ENCODE measurements at regions not wholly inside any gene's neighbourhood (a gene's known extent, or its start where the extent isn't known, plus 50 kb on each side); places are given as distances from the start of the nearest gene placed in this dataset.

DNA sequence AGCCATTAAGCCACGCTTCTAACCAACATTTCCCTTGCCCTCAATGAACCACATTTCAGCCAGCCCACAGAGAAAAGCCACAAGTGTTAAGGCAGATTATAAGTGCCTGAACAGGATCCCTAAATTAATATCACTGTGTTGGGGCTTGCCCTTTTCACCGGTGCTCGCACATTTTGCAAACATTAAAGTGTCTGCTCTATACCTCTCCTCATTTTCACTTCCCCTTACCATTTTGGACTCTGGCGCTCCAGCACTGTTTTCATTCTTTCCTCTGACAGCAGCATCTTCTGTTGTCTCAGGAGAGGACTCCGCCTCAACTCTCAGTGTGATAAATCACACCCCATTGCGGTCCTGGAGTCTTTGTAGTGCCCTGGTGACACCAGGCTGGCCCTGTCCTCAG is 274.2 kb downstream of the BAMBI start (continued):
- TF ChIP-seq ELF1 (IDR thresholded peaks at IDR 0.05; ENCODE audit: borderline replicate concordance, low read depth) (no peak), JUND (IDR thresholded peaks at IDR 0.05) (no peak), YY1 (IDR thresholded peaks at IDR 0.05; ENCODE audit: extremely low read depth, insufficient replicate concordance, low read depth, low read length) (no peak), ZNF274 (IDR thresholded peaks at IDR 0.05; ENCODE audit: low read depth, low read length) (no peak), POLR2A (IDR thresholded peaks at IDR 0.05; ENCODE audit: borderline replicate concordance, extremely low read depth, insufficient read depth, insufficient read length) (no peak), ATF3 (IDR thresholded peaks at IDR 0.05) (no peak), POLR2AphosphoS5 (IDR thresholded peaks at IDR 0.05; ENCODE audit: low read depth, low read length) (no peak), SP1 (IDR thresholded peaks at IDR 0.05; ENCODE audit: low read depth) (no peak), SRF (IDR thresholded peaks at IDR 0.05; ENCODE audit: low read depth) (no peak), ZFX (IDR thresholded peaks at IDR 0.05) (no peak)
- TF ChIP-seq, protein P1, sequence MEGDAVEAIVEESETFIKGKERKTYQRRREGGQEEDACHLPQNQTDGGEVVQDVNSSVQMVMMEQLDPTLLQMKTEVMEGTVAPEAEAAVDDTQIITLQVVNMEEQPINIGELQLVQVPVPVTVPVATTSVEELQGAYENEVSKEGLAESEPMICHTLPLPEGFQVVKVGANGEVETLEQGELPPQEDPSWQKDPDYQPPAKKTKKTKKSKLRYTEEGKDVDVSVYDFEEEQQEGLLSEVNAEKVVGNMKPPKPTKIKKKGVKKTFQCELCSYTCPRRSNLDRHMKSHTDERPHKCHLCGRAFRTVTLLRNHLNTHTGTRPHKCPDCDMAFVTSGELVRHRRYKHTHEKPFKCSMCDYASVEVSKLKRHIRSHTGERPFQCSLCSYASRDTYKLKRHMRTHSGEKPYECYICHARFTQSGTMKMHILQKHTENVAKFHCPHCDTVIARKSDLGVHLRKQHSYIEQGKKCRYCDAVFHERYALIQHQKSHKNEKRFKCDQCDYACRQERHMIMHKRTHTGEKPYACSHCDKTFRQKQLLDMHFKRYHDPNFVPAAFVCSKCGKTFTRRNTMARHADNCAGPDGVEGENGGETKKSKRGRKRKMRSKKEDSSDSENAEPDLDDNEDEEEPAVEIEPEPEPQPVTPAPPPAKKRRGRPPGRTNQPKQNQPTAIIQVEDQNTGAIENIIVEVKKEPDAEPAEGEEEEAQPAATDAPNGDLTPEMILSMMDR (IDR thresholded peaks at IDR 0.05 in 2 of 3, conservative IDR thresholded peaks at IDR 0.05 in 1 of 3; ENCODE audit: borderline replicate concordance in 1 of 3, insufficient read depth in 1 of 3, low read depth in 2 of 3, low read length in 2 of 3), result no peak

GRCh38 chr10:28952523-28952922 is 275.2 kb downstream of the BAMBI start:
- Histone ChIP-seq H3K4me2 (ENCODE audit: low read length) (no peak overlapping the region), H4K20me1 (ENCODE audit: insufficient read depth) (no peaks in the 10 kb centered on the region), H3K9me2 (ENCODE audit: insufficient read depth) (no peaks in the 10 kb centered on the region), H3K9ac (ENCODE audit: low read length) (no peak overlapping the region), H3K36me3 (ENCODE audit: control insufficient read depth in 1 of 2, insufficient read depth in 2 of 2, low read length in 2 of 2) (no peaks in the 10 kb centered on the region), H3K4me1 (ENCODE audit: control insufficient read depth in 1 of 2, insufficient read depth in 2 of 2, low read length in 2 of 2) (no peaks in the 10 kb centered on the region), H3K79me2 (ENCODE audit: insufficient read depth, low read length) (no peaks in the 10 kb centered on the region), H3K27me3 (ENCODE audit: insufficient read depth, low read length) (no peaks in the 10 kb centered on the region), H2AFZ (ENCODE audit: low read depth, low read length, poor library complexity, severe bottlenecking) (no peak overlapping the region), H3K9me3 (ENCODE audit: control insufficient read depth in 1 of 2, insufficient read depth in 1 of 2, low read depth in 1 of 2, low read length in 2 of 2) (no peaks in the 10 kb centered on the region), H3K27ac (ENCODE audit: low read depth, low read length) (no peak overlapping the region), H3K4me3 (replicated peaks in 1 of 2; ENCODE audit: low read depth in 1 of 2, low read length in 2 of 2) (no peak overlapping the region)
- no peak for ATAC-seq
- no TSS peak for BruUV-seq (replicated peaks)
- CTCF ChIA-PET, result no interaction called here
- intact Hi-C loops (cut with micrococcal nuclease), result no loop called here
- no peak for DNase-seq (ENCODE audit: low read depth, low spot score)
- POLR2A ChIA-PET, result no interaction called here
- RAD21 ChIA-PET (ENCODE audit: low non-redundant PET in 1 of 2, low total read pairs in 2 of 2, uncharacterized antibody in 2 of 2, unreplicated experiment in 2 of 2), result no interaction called here
- TF ChIP-seq SRF (IDR thresholded peaks at IDR 0.05; ENCODE audit: low read depth) (no peak), JUND (IDR thresholded peaks at IDR 0.05) (no peak), CEBPB (IDR thresholded peaks at IDR 0.05; ENCODE audit: low read depth) (no peak), POLR2AphosphoS5 (IDR thresholded peaks at IDR 0.05; ENCODE audit: low read depth, low read length) (no peak), SP1 (IDR thresholded peaks at IDR 0.05; ENCODE audit: low read depth) (no peak), ZNF274 (IDR thresholded peaks at IDR 0.05; ENCODE audit: low read depth, low read length) (no peak), EGR1 (IDR thresholded peaks at IDR 0.05; ENCODE audit: low read depth) (no peak), FOSL1 (IDR thresholded peaks at IDR 0.05; ENCODE audit: low read depth) (no peak), ZBTB33 (IDR thresholded peaks at IDR 0.05; ENCODE audit: extremely low read depth, insufficient replicate concordance, low read length) (no peak), SIN3A (IDR thresholded peaks at IDR 0.05; ENCODE audit: low read depth) (no peak), RAD21 (IDR thresholded peaks at IDR 0.05; ENCODE audit: low read depth) (no peak)
- TF ChIP-seq, protein P2, sequence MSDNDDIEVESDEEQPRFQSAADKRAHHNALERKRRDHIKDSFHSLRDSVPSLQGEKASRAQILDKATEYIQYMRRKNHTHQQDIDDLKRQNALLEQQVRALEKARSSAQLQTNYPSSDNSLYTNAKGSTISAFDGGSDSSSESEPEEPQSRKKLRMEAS (IDR thresholded peaks at IDR 0.05), result no peak
- TF ChIP-seq, protein P3, sequence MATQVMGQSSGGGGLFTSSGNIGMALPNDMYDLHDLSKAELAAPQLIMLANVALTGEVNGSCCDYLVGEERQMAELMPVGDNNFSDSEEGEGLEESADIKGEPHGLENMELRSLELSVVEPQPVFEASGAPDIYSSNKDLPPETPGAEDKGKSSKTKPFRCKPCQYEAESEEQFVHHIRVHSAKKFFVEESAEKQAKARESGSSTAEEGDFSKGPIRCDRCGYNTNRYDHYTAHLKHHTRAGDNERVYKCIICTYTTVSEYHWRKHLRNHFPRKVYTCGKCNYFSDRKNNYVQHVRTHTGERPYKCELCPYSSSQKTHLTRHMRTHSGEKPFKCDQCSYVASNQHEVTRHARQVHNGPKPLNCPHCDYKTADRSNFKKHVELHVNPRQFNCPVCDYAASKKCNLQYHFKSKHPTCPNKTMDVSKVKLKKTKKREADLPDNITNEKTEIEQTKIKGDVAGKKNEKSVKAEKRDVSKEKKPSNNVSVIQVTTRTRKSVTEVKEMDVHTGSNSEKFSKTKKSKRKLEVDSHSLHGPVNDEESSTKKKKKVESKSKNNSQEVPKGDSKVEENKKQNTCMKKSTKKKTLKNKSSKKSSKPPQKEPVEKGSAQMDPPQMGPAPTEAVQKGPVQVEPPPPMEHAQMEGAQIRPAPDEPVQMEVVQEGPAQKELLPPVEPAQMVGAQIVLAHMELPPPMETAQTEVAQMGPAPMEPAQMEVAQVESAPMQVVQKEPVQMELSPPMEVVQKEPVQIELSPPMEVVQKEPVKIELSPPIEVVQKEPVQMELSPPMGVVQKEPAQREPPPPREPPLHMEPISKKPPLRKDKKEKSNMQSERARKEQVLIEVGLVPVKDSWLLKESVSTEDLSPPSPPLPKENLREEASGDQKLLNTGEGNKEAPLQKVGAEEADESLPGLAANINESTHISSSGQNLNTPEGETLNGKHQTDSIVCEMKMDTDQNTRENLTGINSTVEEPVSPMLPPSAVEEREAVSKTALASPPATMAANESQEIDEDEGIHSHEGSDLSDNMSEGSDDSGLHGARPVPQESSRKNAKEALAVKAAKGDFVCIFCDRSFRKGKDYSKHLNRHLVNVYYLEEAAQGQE (IDR thresholded peaks at IDR 0.05; ENCODE audit: low read depth), result no peak

Data from HCT116 (cell line).